ENCODE measurements at regions not wholly inside any gene's neighbourhood (a gene's known extent, or its start where the extent isn't known, plus 50 kb on each side); places are given as distances from the start of the nearest gene placed in this dataset.

GRCh38 chr7:1336509-1336908, 103.8 kb downstream of the UNCX start:
- ATAC-seq (ENCODE audit: low read depth) (no peak), DNase-seq (ENCODE audit: low spot score in 2 of 2) (no peak)
- Mint-ChIP-seq H3K9me3 (peaks cover 12% of the 10 kb centered on the region), H3K4me1 (no peaks in the 10 kb centered on the region), H3K27me3 (peaks cover 7% of the 10 kb centered on the region), H3K4me3 (no peak overlapping the region), H3K36me3 (peaks cover 9% of the 10 kb centered on the region), H3K27ac (no peak overlapping the region)

- no peak for ATAC-seq (ENCODE audit: low read depth)
- peaks cover 9% of the 10 kb centered on the region for H3K36me3 Mint-ChIP-seq
Measured at GRCh38 chr7:1339611-1340010, 106.9 kb downstream of the UNCX start.

GRCh38 chr7:1340031-1340430, 107.4 kb downstream of the UNCX start:
- no peak overlapping the region for H3K27ac Mint-ChIP-seq
- H3K36me3 Mint-ChIP-seq: peaks cover 9% of the 10 kb centered on the region
- DNase-seq (ENCODE audit: low spot score in 2 of 2) (no peak), ATAC-seq (ENCODE audit: low read depth) (no peak)
- H3K27me3 Mint-ChIP-seq: peaks cover 8% of the 10 kb centered on the region
- H3K4me3 Mint-ChIP-seq: no peak overlapping the region
- H3K4me1 Mint-ChIP-seq: no peaks in the 10 kb centered on the region
- H3K9me3 Mint-ChIP-seq: peaks cover 12% of the 10 kb centered on the region

More at GRCh38 chr7:1339611-1340010, 106.9 kb downstream of the UNCX start:
- H3K27me3 Mint-ChIP-seq: peaks cover 7% of the 10 kb centered on the region
- DNase-seq (ENCODE audit: low spot score in 2 of 2): no peak
- H3K27ac Mint-ChIP-seq: no peak overlapping the region
- H3K9me3 Mint-ChIP-seq: peaks cover 12% of the 10 kb centered on the region
- H3K4me1 Mint-ChIP-seq: no peaks in the 10 kb centered on the region
- no peak overlapping the region for H3K4me3 Mint-ChIP-seq

- no peak for DNase-seq (ENCODE audit: low spot score in 2 of 2)
- Mint-ChIP-seq H3K9me3 (peaks cover 11% of the 10 kb centered on the region), H3K27me3 (peaks cover 10% of the 10 kb centered on the region), H3K4me1 (no peaks in the 10 kb centered on the region), H3K4me3 (no peak overlapping the region), H3K27ac (no peak overlapping the region), H3K36me3 (peaks cover 9% of the 10 kb centered on the region)
- ATAC-seq (ENCODE audit: low read depth): no peak
Measured at GRCh38 chr7:1340461-1341360, 108.0 kb downstream of the UNCX start.

- Mint-ChIP-seq H3K36me3 (peaks cover 9% of the 10 kb centered on the region), H3K27ac (no peak overlapping the region), H3K9me3 (peaks cover 11% of the 10 kb centered on the region), H3K4me1 (no peaks in the 10 kb centered on the region), H3K4me3 (no peak overlapping the region), H3K27me3 (peaks cover 10% of the 10 kb centered on the region)
- DNase-seq (ENCODE audit: low spot score in 2 of 2) (no peak), ATAC-seq (ENCODE audit: low read depth) (no peak)
Measured at GRCh38 chr7:1341361-1342089, 108.9 kb downstream of the UNCX start.

GRCh38 chr7:1342090-1342640, 109.5 kb downstream of the UNCX start:
- Mint-ChIP-seq H3K4me3 (no peak overlapping the region), H3K27me3 (peaks cover 14% of the 10 kb centered on the region), H3K36me3 (peaks cover 9% of the 10 kb centered on the region), H3K9me3 (peaks cover 10% of the 10 kb centered on the region), H3K27ac (no peak overlapping the region), H3K4me1 (no peaks in the 10 kb centered on the region)
- ATAC-seq (ENCODE audit: low read depth) (no peak), DNase-seq (ENCODE audit: low spot score in 2 of 2) (no peak)

GRCh38 chr7:1343551-1343950, 110.9 kb downstream of the UNCX start:
- no peaks in the 10 kb centered on the region for H3K4me1 Mint-ChIP-seq
- no peak overlapping the region for H3K4me3 Mint-ChIP-seq
- no peak for DNase-seq (ENCODE audit: low spot score in 2 of 2)
- H3K9me3 Mint-ChIP-seq: peaks cover 2% of the 10 kb centered on the region
- no peak overlapping the region for H3K27ac Mint-ChIP-seq
- peaks cover 17% of the 10 kb centered on the region for H3K27me3 Mint-ChIP-seq
- peaks cover 4% of the 10 kb centered on the region for H3K36me3 Mint-ChIP-seq
- ATAC-seq (ENCODE audit: low read depth): no peak

GRCh38 chr7:1344421-1344820, 111.7 kb downstream of the UNCX start:
- Mint-ChIP-seq H3K9me3 (peaks cover under 1% of the 10 kb centered on the region), H3K4me1 (no peaks in the 10 kb centered on the region), H3K27ac (no peak overlapping the region), H3K36me3 (peaks cover 1% of the 10 kb centered on the region), H3K27me3 (peaks cover 12% of the 10 kb centered on the region), H3K4me3 (no peak overlapping the region)
- ATAC-seq (ENCODE audit: low read depth) (no peak), DNase-seq (ENCODE audit: low spot score in 2 of 2) (no peak)

- Mint-ChIP-seq H3K27ac (no peak overlapping the region), H3K4me1 (no peaks in the 10 kb centered on the region), H3K4me3 (no peak overlapping the region), H3K27me3 (peaks cover 13% of the 10 kb centered on the region), H3K9me3 (no peaks in the 10 kb centered on the region), H3K36me3 (no peaks in the 10 kb centered on the region)
- ATAC-seq (ENCODE audit: low read depth): no peak
- no peak for DNase-seq (ENCODE audit: low spot score in 2 of 2)
Measured at GRCh38 chr7:1344981-1345701, 112.5 kb downstream of the UNCX start.

- no peak overlapping the region for H3K27ac Mint-ChIP-seq
- H3K4me3 Mint-ChIP-seq: no peak overlapping the region
- no peaks in the 10 kb centered on the region for H3K36me3 Mint-ChIP-seq
- peaks cover 13% of the 10 kb centered on the region for H3K27me3 Mint-ChIP-seq
- DNase-seq (ENCODE audit: low spot score in 2 of 2) (no peak), ATAC-seq (ENCODE audit: low read depth) (no peak)
- no peaks in the 10 kb centered on the region for H3K9me3 Mint-ChIP-seq
- H3K4me1 Mint-ChIP-seq: no peaks in the 10 kb centered on the region
Measured at GRCh38 chr7:1345796-1346755, 113.2 kb downstream of the MICALL2 start.

GRCh38 chr7:1346851-1347250, 112.4 kb downstream of the MICALL2 start:
- DNase-seq (ENCODE audit: low spot score in 2 of 2) (no peak), ATAC-seq (ENCODE audit: low read depth) (no peak)
- no peaks in the 10 kb centered on the region for H3K9me3 Mint-ChIP-seq
- H3K4me3 Mint-ChIP-seq: no peak overlapping the region
- H3K36me3 Mint-ChIP-seq: no peaks in the 10 kb centered on the region
- no peak overlapping the region for H3K27ac Mint-ChIP-seq
- H3K27me3 Mint-ChIP-seq: peaks cover 13% of the 10 kb centered on the region
- no peaks in the 10 kb centered on the region for H3K4me1 Mint-ChIP-seq

- DNase-seq (ENCODE audit: low spot score in 2 of 2) (no peak), ATAC-seq (ENCODE audit: low read depth) (no peak)
- Mint-ChIP-seq H3K4me3 (no peak overlapping the region), H3K27me3 (peaks cover 14% of the 10 kb centered on the region), H3K4me1 (no peaks in the 10 kb centered on the region), H3K27ac (no peak overlapping the region), H3K9me3 (no peaks in the 10 kb centered on the region), H3K36me3 (no peaks in the 10 kb centered on the region)
Measured at GRCh38 chr7:1348096-1348822, 111.0 kb downstream of the MICALL2 start.
